GM12873 (cell line): ENCODE measurements at regions not wholly inside any gene's neighbourhood (a gene's known extent, or its start where the extent isn't known, plus 50 kb on each side); places are given as distances from the start of the nearest gene placed in this dataset.

Experiments
- CTCF ChIP-seq: IDR thresholded peaks from 2 replicates; pipeline ENCODE4 v1.5.1; 2012; ENCODE audit warnings: low read depth, mild to moderate bottlenecking, moderate library complexity, low read length, control low read depth; ENCODE audit not compliant: insufficient read depth; ENCODE audit errors: missing control alignments

DNA sequence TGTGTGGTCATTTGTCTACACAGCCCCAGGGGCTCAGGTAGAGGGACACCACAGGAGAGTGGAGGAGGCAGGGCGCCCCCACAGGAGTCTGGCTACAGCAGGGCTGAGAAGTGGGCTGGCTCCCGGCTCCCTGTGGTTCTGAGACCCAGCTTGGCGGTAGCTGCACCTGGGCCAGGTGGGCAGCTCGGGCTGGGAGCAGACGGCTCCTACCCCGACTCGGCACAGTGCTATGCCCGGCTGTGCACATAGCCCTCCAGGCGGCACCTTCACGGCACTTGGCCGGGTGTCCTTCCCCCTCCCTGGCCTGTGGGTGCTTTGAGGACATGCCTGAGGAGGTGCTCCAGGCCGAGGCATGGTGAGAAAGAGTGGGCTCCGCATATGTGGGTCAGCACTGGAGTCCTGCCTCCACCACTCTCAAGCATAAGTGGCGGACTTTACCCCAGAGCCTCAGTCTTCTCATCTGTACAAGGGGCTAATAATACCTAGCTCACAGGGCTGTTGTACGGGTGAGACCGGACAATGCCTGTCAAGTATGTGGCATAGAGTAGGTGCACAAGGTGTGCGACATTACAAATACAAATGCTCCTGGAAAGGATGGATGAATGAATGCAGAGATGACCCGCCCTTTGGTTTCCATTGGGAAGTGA, 50.1 kb upstream of the JPH3 start:
- TF ChIP-seq CTCF = no peak

- no peak for TF ChIP-seq CTCF
Observed at GRCh38 chr16:87551487-87551886, 50.8 kb upstream of the JPH3 start.

DNA sequence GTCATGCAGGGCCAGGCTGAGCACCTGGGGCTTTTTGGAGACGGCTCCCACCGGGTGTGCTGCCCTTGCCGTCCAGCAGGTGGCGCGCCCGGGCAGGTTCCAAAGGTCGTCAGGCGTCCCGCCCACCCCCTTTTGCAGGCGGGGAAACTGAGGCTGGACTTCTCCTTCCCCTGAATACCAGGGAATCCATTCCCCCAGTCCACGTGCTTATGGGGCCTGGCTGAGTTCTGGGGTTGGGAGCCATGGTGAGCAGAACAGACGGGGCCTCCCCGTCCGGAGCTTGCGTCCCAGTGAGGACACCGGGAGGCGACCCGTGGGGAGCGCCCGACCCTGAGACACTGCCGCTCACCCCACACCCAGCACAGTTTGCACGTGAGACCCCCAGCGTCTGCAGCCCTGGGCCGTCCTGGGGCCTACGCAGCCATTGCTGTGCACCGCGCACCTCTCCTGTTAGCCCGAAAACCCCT, 51.8 kb upstream of the JPH3 start:
- TF ChIP-seq CTCF = peak; percentile 92

- TF ChIP-seq CTCF = no peak
Observed at GRCh38 chr16:87549627-87550494, 52.4 kb upstream of the JPH3 start.

DNA sequence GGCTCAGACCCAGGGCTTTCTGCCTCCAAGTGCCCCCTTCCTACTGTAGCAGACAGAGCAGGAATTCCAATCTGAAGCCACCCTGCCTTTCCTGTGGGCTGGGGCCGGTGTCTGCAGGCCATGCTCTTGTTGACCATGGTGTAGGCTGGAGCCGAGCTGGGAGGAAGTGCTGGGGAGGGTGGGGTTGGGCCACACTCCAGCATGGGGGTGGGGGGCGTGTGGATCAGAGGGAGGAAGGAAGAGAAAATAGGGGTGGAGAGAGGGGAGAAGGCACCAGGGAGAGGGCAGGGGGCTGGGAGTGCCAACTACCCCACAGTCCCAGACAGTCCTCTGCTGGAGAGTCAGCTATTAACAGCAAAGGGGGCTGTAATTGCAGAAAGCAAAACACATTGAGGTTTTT, 54.3 kb upstream of the JPH3 start:
- no peak for TF ChIP-seq CTCF

DNA sequence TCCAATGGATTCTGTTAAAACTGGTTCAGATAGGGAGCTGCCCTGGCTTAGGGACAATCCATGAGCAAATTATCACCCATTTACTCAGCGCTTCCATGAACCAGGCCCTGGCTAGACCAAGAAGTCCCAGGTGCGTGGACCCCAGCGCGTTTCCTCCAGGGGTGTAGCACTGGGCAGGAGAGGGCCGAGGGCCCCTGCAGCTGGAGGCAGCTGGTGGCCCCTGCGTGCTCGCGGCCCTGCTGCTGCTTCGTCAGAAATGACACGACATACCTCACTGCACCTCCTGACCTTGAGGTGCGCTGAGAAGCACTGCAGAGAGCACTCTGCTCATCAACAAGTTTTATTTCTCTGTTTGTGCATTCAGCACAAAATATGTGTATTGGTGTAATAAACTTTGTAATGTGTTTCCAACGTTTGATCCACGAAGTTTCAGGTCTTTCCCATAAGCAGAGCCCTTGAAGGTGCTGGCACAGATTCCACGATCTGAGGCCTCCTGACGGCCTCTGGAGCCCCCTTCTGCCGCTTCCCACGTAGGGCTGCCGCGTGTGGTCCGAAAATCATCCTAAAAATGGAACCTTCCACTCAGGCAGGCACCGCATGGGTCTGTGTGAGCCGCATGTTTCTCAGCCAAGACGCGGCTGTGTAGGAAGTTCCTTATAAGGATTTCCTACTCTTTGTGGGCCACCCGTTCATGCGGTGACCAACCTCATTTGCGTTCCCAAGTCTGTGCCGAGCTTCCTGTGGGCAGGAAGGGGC, 50.8 kb upstream of the ZCCHC14 start:
- TF ChIP-seq CTCF = no peak
